ENCODE measurements at regions not wholly inside any gene's neighbourhood (a gene's known extent, or its start where the extent isn't known, plus 50 kb on each side); places are given as distances from the start of the nearest gene placed in this dataset.

GRCh38 chr12:102540815-102541385 is 60.5 kb upstream of the IGF1 start:
- TF ChIP-seq CTCF (IDR thresholded peaks at IDR 0.05; ENCODE audit: low read depth, low read length), result no peak
- TF ChIP-seq MYC (IDR thresholded peaks at IDR 0.05; ENCODE audit: low read depth, low read length), result no peak
- TF ChIP-seq MAX (IDR thresholded peaks at IDR 0.05; ENCODE audit: low read depth, low read length), result no peak

Measured in NB4 (cell line).